Osteoblast (primary cell): ENCODE measurements at regions not wholly inside any gene's neighbourhood (a gene's known extent, or its start where the extent isn't known, plus 50 kb on each side); places are given as distances from the start of the nearest gene placed in this dataset.

Experiments used
- DNase-seq: peaks from one replicate; pipeline ENCODE4 v3.0.0; 2011; ENCODE audit warnings: low spot score, mixed read lengths; ENCODE audit not compliant: insufficient read length; ENCODE audit errors: missing footprints
- H2AFZ ChIP-seq: 2 replicates; pipeline ENCODE4 v1.6.0; 2011; ENCODE audit warnings: mild to moderate bottlenecking, low read length
- H3K27ac ChIP-seq: 2 replicates; pipeline ENCODE4 v1.5.1; 2011; ENCODE audit warnings: mild to moderate bottlenecking, low read depth, low read length, moderate library complexity
- H3K27me3 ChIP-seq: 2 replicates; pipeline ENCODE4 v1.6.0; 2012; ENCODE audit warnings: mild to moderate bottlenecking, control low read depth, inconsistent platforms, low read length, moderate library complexity; ENCODE audit not compliant: insufficient read depth
- H3K36me3 ChIP-seq: 2 replicates; pipeline ENCODE4 v1.5.1; 2011; ENCODE audit warnings: mild to moderate bottlenecking, low read length, control low read depth, moderate library complexity; ENCODE audit not compliant: insufficient read depth
- H3K4me1 ChIP-seq: 2 replicates; pipeline ENCODE4 v1.5.1; 2011; ENCODE audit warnings: mild to moderate bottlenecking, low read length, control low read depth, moderate library complexity; ENCODE audit not compliant: insufficient read depth
- H3K4me2 ChIP-seq: 2 replicates; pipeline ENCODE4 v1.6.0; 2011; ENCODE audit warnings: mild to moderate bottlenecking, low read length; ENCODE audit not compliant: insufficient read depth
- H3K4me3 ChIP-seq: fragments of 200-600 bp; sonication (generic); 3 replicates; pipeline ENCODE4 v1.5.1; 2012; ENCODE audit warnings: mild to moderate bottlenecking, low read length, inconsistent platforms; ENCODE audit not compliant: insufficient read depth
- H3K79me2 ChIP-seq: 2 replicates; pipeline ENCODE4 v1.6.0; 2012; ENCODE audit warnings: mild to moderate bottlenecking, low read length, control low read depth, inconsistent platforms; ENCODE audit not compliant: insufficient read depth
- H3K9me3 ChIP-seq: 2 replicates; pipeline ENCODE4 v1.5.1; 2011; ENCODE audit warnings: low read depth, low read length, control low read depth
- H4K20me1 ChIP-seq: 2 replicates; pipeline ENCODE4 v1.6.0; 2012; ENCODE audit warnings: mild to moderate bottlenecking, low read length, control low read depth; ENCODE audit not compliant: insufficient read depth
- CTCF ChIP-seq: IDR thresholded peaks from 2 replicates; pipeline ENCODE4 v1.5.1; 2011; ENCODE audit warnings: mild to moderate bottlenecking, low read depth, low read length, moderate library complexity; ENCODE audit errors: extremely low read depth

GRCh38 chrX:42070866-42071265 is 147.5 kb upstream of the CASK start:
- no peak overlapping the region for H2AFZ ChIP-seq
- no peaks in the 10 kb centered on the region for H4K20me1 ChIP-seq
- no peaks in the 10 kb centered on the region for H3K4me1 ChIP-seq
- no peak overlapping the region for H3K4me3 ChIP-seq
- no peak for TF ChIP-seq CTCF
- no peaks in the 10 kb centered on the region for H3K79me2 ChIP-seq
- DNase-seq = no peak
- no peaks in the 10 kb centered on the region for H3K9me3 ChIP-seq
- H3K4me2 ChIP-seq = no peak overlapping the region
- no peak overlapping the region for H3K27ac ChIP-seq
- no peaks in the 10 kb centered on the region for H3K36me3 ChIP-seq
- peaks cover 5% of the 10 kb centered on the region for H3K27me3 ChIP-seq

GRCh38 chrX:42054256-42054655 is 130.9 kb upstream of the CASK start:
- no peaks in the 10 kb centered on the region for H3K27me3 ChIP-seq
- no peaks in the 10 kb centered on the region for H3K79me2 ChIP-seq
- no peaks in the 10 kb centered on the region for H4K20me1 ChIP-seq
- H3K36me3 ChIP-seq = no peaks in the 10 kb centered on the region
- H3K4me1 ChIP-seq = no peaks in the 10 kb centered on the region
- H3K9me3 ChIP-seq = no peaks in the 10 kb centered on the region
- no peak overlapping the region for H3K27ac ChIP-seq
- no peak for DNase-seq
- no peak overlapping the region for H3K4me3 ChIP-seq
- TF ChIP-seq CTCF = no peak
- no peak overlapping the region for H3K4me2 ChIP-seq
- no peak overlapping the region for H2AFZ ChIP-seq

GRCh38 chrX:42050345-42050744 is 127.0 kb upstream of the CASK start:
- Histone ChIP-seq H3K79me2 (no peaks in the 10 kb centered on the region), H3K4me1 (no peaks in the 10 kb centered on the region), H3K27ac (no peak overlapping the region), H3K4me2 (no peak overlapping the region), H3K36me3 (no peaks in the 10 kb centered on the region), H2AFZ (no peak overlapping the region), H4K20me1 (no peaks in the 10 kb centered on the region), H3K9me3 (no peaks in the 10 kb centered on the region), H3K27me3 (no peaks in the 10 kb centered on the region), H3K4me3 (no peak overlapping the region)
- DNase-seq = no peak
- no peak for TF ChIP-seq CTCF

- Histone ChIP-seq H3K79me2 (no peaks in the 10 kb centered on the region), H3K9me3 (no peaks in the 10 kb centered on the region)
- no peak for TF ChIP-seq CTCF
Observed at GRCh38 chrX:42047886-42048285, 124.5 kb upstream of the CASK start.

More at GRCh38 chrX:42047886-42048285, 124.5 kb upstream of the CASK start:
- no peak overlapping the region for H3K4me3 ChIP-seq
- no peak overlapping the region for H2AFZ ChIP-seq
- no peak overlapping the region for H3K27ac ChIP-seq
- H4K20me1 ChIP-seq = no peaks in the 10 kb centered on the region
- no peak overlapping the region for H3K4me2 ChIP-seq
- no peaks in the 10 kb centered on the region for H3K27me3 ChIP-seq
- H3K4me1 ChIP-seq = no peaks in the 10 kb centered on the region
- H3K36me3 ChIP-seq = no peaks in the 10 kb centered on the region
- DNase-seq = no peak
